Coronary artery (tissue), 2 donors: ENCODE measurements at regions not wholly inside any gene's neighbourhood (a gene's known extent, or its start where the extent isn't known, plus 50 kb on each side); places are given as distances from the start of the nearest gene placed in this dataset.

Experiments
- DNase-seq: peaks from one replicate; pipeline ENCODE4 v3.0.0-alpha.2; 2017; ENCODE audit warnings: low spot score
- H3K27ac ChIP-seq, 2 donors: fragments of 200-600 bp; sonication (generic); one replicate each; pipeline ENCODE4 v1.5.1; 2016 to 2019
- H3K4me3 ChIP-seq: fragments of 200-600 bp; sonication (generic); 2 replicates; pipeline ENCODE4 v1.5.1; 2016; ENCODE audit warnings: mild to moderate bottlenecking, moderate library complexity
- CTCF ChIP-seq: fragments of 200-600 bp; sonication (generic); IDR thresholded peaks from one replicate; pipeline ENCODE4 v1.5.1; 2019; ENCODE audit warnings: antibody characterized with exemption

- TF ChIP-seq CTCF = no peak
- DNase-seq = no peak
- Histone ChIP-seq H3K27ac (no peak overlapping the region), H3K4me3 (no peak overlapping the region)
Measured at GRCh38 chr13:63026285-63026797, 1610.7 kb upstream of the PCDH20 start.

- no peak overlapping the region for H3K27ac ChIP-seq
- no peak for TF ChIP-seq CTCF
Measured at GRCh38 chr13:63025741-63026140, 1610.1 kb upstream of the PCDH20 start.

GRCh38 chr13:63024458-63024857 lies 1608.8 kb upstream of the PCDH20 start:
- DNase-seq = no peak
- Histone ChIP-seq H3K4me3 (no peak overlapping the region), H3K27ac (no peak overlapping the region)
- no peak for TF ChIP-seq CTCF

More at GRCh38 chr13:63025741-63026140, 1610.1 kb upstream of the PCDH20 start:
- DNase-seq = no peak
- H3K4me3 ChIP-seq = no peak overlapping the region

- TF ChIP-seq CTCF = no peak
Measured at GRCh38 chr13:63011996-63012395, 1596.3 kb upstream of the PCDH20 start.

GRCh38 chr13:63010072-63010658 lies 1594.5 kb upstream of the PCDH20 start:
- no peak for TF ChIP-seq CTCF
- no peak for DNase-seq
- H3K27ac ChIP-seq = no peak overlapping the region
- H3K4me3 ChIP-seq = no peak overlapping the region

More at GRCh38 chr13:63011996-63012395, 1596.3 kb upstream of the PCDH20 start:
- H3K4me3 ChIP-seq = no peak overlapping the region
- H3K27ac ChIP-seq = no peak overlapping the region
- no peak for DNase-seq

GRCh38 chr13:63005625-63006024 lies 1590.0 kb upstream of the PCDH20 start:
- no peak for TF ChIP-seq CTCF
- no peak for DNase-seq
- no peak overlapping the region for H3K27ac ChIP-seq
- H3K4me3 ChIP-seq = no peak overlapping the region

DNA sequence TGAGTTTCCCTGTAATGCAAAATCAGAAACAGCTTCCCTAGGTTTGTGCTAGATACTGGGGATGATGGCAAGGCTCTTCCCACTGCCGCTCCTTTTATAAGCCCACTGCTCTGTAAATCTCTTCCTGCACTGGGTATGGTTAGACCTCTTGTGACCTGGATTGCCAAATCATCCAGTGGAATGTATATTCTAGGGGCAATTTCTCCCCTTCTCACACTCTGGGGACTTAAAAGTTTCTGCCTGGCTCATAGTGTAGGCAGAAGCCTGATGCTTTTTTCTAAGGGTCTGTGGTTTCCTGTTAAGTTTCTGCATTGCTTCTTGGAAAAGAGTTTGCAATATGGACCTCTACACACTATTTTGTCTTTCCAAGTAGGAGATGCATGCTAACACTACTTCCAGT lies 1582.0 kb upstream of the PCDH20 start:
- Histone ChIP-seq H3K4me3 (no peak overlapping the region), H3K27ac (no peak overlapping the region)
- DNase-seq = no peak
- TF ChIP-seq CTCF = no peak
